NT2/D1 (cell line): ENCODE measurements at regions not wholly inside any gene's neighbourhood (a gene's known extent, or its start where the extent isn't known, plus 50 kb on each side); places are given as distances from the start of the nearest gene placed in this dataset.

ENCODE experiments used
- YY1 ChIP-seq: IDR thresholded peaks from 2 replicates; pipeline ENCODE4 v1.6.1; 2011; ENCODE audit not compliant: insufficient read length, insufficient read depth
- ZNF274 ChIP-seq: IDR thresholded peaks from 2 replicates; pipeline ENCODE4 v1.6.1; 2011; ENCODE audit warnings: mild to moderate bottlenecking, low read depth, low read length

DNA sequence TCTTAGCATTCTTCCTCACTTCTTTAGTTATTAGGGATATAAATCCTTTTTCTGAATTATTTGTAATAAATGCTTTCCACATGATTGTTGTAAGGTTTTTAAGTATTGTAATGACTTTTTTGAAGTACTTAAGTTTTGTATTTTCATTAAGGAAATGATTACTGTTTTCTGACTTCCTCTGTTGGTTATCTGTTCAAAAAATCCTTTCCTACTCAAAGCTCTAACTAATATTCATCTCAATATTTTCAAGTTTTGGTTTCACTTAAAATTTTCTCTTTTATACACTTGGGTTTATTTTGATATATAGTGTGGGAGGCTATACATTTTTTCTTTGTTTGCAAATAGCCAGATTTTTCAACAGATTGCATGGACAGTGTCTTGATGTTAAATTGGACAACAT lies 59.9 kb upstream of the NHLH2 start:
- no peak for TF ChIP-seq YY1
- no peak for TF ChIP-seq ZNF274
